ENCODE measurements at regions not wholly inside any gene's neighbourhood (a gene's known extent, or its start where the extent isn't known, plus 50 kb on each side); places are given as distances from the start of the nearest gene placed in this dataset.

DNA sequence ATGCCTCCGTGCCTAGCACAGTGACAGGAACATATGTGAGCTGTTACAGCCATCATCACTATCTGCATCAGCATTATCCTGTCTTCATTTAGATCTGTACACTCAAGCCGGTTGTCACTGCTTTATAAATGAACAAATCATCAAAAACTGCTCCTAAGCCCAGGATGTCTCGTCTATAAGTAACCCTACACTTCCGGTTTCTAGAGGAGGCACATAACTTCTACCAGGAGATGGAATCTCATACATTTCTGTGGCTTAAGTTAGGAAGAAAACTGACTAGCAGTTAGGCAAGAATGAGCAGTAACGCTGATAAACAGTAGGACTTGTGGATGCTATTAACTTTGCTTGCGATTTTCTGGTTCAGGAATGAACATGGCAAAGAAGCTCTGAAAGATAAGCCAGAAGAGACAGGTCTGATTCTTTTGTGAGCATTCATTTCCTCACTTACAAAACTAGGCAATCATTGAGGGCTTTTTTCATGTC is 1199.2 kb downstream of the SORCS3 start:
- no TSS peak for BruUV-seq (replicated peaks)
- intact Hi-C loops (cut with micrococcal nuclease), result no loop called here

More for the DNA sequence above, 1199.2 kb downstream of the SORCS3 start:
- Histone ChIP-seq H3K27me3 (ENCODE audit: control insufficient read depth in 2 of 2, insufficient read depth in 2 of 2, low read length in 2 of 2) (no peaks in the 10 kb centered on the region), H3K36me3 (ENCODE audit: control insufficient read depth in 2 of 2, extremely low read depth in 1 of 2, insufficient read depth in 2 of 2, low read length in 2 of 2) (no peaks in the 10 kb centered on the region), H3K9me3 (replicated peaks; ENCODE audit: control insufficient read depth, insufficient read depth, low read length) (peaks cover 2% of the 10 kb centered on the region), H3K79me2 (ENCODE audit: control insufficient read depth, insufficient read depth, low read length) (no peaks in the 10 kb centered on the region), H2AFZ (ENCODE audit: low read depth, low read length) (no peak overlapping the region), H3K9me1 (replicated peaks; ENCODE audit: control insufficient read depth, extremely low read depth, insufficient read depth, low read length) (no peaks in the 10 kb centered on the region), H3K4me2 (ENCODE audit: insufficient read depth, low read length) (no peak overlapping the region), H3K27ac (ENCODE audit: insufficient read depth, low read depth, low read length) (no peak overlapping the region), H3K4me1 (ENCODE audit: control insufficient read depth, extremely low read depth, insufficient read depth, low read length) (no peaks in the 10 kb centered on the region), H3K4me3 (replicated peaks in 1 of 3; ENCODE audit: insufficient read depth in 1 of 3, low read depth in 1 of 3, low read length in 3 of 3) (no peak overlapping the region), H4K20me1 (replicated peaks; ENCODE audit: control insufficient read depth, extremely low read depth, insufficient read depth, low read length) (no peaks in the 10 kb centered on the region), H3K9ac (replicated peaks; ENCODE audit: extremely low read depth, insufficient read depth, low read length) (no peak overlapping the region)
- dilution Hi-C loops (cut with MboI; ENCODE audit: extremely low pct_ligation_motif_present, low sequenced_read_pairs), result no loop called here
- ChIA-PET CTCF (no interaction called here), POLR2A (no interaction called here)
- TF ChIP-seq POLR2AphosphoS5 (IDR thresholded peaks at IDR 0.05; ENCODE audit: insufficient read depth, low read depth, low read length) (no peak), FOS (IDR thresholded peaks at IDR 0.05; ENCODE audit: borderline replicate concordance, insufficient read depth, low read length) (no peak), GATA2 (IDR thresholded peaks at IDR 0.05; ENCODE audit: insufficient read depth, insufficient read length, low read depth, low read length) (no peak), EZH2 (IDR thresholded peaks at IDR 0.05; ENCODE audit: borderline replicate concordance, low read depth, low read length, severe bottlenecking) (no peak), JUN (IDR thresholded peaks at IDR 0.05; ENCODE audit: borderline replicate concordance, insufficient read depth, insufficient read length, low read depth) (no peak), POLR2A (IDR thresholded peaks at IDR 0.05; ENCODE audit: low read depth, low read length) (no peak)
- TF ChIP-seq, protein P1, sequence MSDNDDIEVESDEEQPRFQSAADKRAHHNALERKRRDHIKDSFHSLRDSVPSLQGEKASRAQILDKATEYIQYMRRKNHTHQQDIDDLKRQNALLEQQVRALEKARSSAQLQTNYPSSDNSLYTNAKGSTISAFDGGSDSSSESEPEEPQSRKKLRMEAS (IDR thresholded peaks at IDR 0.05; ENCODE audit: insufficient read depth, insufficient read length), result no peak
- TF ChIP-seq, protein P2, sequence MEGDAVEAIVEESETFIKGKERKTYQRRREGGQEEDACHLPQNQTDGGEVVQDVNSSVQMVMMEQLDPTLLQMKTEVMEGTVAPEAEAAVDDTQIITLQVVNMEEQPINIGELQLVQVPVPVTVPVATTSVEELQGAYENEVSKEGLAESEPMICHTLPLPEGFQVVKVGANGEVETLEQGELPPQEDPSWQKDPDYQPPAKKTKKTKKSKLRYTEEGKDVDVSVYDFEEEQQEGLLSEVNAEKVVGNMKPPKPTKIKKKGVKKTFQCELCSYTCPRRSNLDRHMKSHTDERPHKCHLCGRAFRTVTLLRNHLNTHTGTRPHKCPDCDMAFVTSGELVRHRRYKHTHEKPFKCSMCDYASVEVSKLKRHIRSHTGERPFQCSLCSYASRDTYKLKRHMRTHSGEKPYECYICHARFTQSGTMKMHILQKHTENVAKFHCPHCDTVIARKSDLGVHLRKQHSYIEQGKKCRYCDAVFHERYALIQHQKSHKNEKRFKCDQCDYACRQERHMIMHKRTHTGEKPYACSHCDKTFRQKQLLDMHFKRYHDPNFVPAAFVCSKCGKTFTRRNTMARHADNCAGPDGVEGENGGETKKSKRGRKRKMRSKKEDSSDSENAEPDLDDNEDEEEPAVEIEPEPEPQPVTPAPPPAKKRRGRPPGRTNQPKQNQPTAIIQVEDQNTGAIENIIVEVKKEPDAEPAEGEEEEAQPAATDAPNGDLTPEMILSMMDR (IDR thresholded peaks at IDR 0.05; ENCODE audit: extremely low read depth in 1 of 2, insufficient read depth in 1 of 2, low read depth in 1 of 2, low read length in 2 of 2), result no peak
- no peak for DNase-seq (ENCODE audit: low read depth, low spot score)
- FAIRE-seq, result no peak

Data from endothelial cell of umbilical vein (primary cell).